Stimulated activated CD4-positive, alpha-beta T cell treated with anti-CD3 and anti-CD28 coated beads, Interleukin-4, amount 100 ng/mL, for 24 hours (primary cell): ENCODE measurements at regions not wholly inside any gene's neighbourhood (a gene's known extent, or its start where the extent isn't known, plus 50 kb on each side); places are given as distances from the start of the nearest gene placed in this dataset.

Experiments
- DNase-seq: peaks from one replicate; pipeline ENCODE4 v3.0.0-alpha.2; 2020

DNA sequence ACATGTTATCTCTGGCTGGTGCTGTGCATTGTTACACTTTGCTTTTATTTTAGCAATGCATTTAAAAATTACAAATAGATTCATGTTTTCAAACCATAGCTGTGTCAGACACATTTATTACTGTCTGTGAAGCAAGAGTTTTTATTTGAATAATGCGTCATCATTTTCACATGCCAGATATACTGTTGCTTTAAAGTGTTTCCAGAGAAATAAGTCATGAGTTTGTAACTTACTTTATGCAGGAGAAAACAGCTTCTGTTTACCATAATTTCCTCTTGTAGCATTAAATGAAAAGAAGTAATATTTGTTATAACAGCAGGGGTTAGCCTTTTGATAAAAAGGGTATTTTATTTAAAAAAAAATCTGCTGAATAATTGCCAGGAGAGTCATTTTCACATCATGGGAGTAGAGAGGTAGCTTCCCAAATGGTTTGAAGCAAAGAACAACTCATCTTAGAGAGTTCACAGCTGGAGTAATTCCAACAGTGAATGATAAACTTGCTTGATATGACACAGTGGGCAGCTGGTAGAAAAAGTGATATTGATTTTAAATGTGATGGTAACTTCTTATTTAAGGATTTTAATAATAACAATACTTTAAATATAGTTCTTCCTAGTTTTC is 1274.5 kb upstream of the CRIM1 start:
- no peak for DNase-seq

DNA sequence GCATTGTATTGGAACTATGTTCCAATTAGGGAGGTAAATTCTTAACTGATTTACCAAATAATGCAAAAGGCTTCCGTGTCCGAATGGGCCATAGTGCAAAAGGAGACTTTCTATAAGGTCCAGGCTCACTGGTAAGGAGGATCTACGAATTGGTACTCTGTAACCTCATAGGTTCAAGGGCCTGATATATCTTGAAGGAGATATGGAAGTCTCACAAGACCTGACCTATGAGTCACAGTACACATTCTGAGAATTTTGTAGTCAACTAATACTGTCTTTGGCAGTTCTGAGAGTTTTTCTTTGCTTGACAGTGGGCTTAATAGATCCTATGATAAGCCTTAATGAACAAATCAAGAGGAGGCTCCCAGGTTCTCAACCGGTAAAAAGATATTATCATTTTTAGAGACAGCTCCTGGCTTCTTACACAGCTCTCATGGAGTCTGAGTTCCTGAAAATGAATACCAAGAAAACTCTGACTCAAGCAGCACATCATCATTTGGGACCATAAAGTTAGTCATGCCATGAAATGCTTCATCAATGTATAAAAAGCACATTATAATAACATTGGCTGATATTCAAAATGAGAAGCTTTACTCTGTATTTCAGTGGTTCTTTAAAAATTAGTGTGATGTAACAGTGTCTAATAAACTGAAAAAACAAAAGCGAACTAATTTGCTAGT is 1275.2 kb upstream of the CRIM1 start:
- no peak for DNase-seq

- DNase-seq, result no peak
Measured at GRCh38 chr2:35067420-35067819, 1288.2 kb upstream of the CRIM1 start.

GRCh38 chr2:35063836-35064235 is 1291.7 kb upstream of the CRIM1 start:
- DNase-seq, result no peak

DNA sequence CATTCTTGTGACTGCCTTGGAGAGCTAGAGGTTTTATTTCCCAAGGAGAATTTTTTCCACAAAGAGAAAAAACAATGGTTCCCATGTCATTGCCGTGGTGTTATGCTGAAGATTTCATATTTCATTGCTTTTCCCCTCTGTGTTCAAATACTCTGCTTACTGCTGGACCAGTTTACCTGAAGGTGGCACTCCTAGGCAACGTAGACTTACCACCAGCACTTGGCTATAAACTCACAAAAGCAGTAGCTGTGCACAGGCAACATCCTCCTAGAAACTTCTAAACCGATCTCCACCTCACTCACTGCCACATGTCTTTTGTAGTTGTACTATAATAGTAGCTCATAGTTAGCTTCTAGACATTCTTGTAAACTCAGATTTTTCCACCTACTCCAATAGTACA is 1319.7 kb upstream of the CRIM1 start:
- DNase-seq, result no peak

- DNase-seq, result no peak
Measured at GRCh38 chr2:35033748-35034147, 1321.8 kb upstream of the CRIM1 start.

DNA sequence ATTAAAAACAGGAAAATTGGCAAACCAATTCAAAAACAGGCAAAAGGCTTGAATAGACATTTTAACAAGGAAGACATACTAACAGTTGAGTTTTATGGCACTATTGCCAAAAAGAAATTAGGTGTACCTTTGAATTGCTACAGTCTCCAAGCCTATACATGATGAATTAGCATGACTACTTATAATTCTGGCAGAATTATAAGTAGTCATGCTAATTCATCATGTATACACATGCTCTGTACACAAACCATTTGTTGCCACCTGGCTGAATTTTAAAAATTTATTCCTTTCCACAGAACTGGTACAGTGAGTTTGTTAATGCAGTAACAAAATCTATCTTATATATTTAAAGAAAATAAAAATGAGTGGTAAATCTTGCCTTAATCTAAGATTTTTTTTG is 1332.0 kb upstream of the CRIM1 start:
- DNase-seq, result no peak

GRCh38 chr2:35000453-35000852 is 1355.1 kb upstream of the CRIM1 start:
- no peak for DNase-seq

GRCh38 chr2:34998741-34999140 is 1356.8 kb upstream of the CRIM1 start:
- no peak for DNase-seq

GRCh38 chr2:34997779-34998178 is 1357.8 kb upstream of the CRIM1 start:
- no peak for DNase-seq

DNA sequence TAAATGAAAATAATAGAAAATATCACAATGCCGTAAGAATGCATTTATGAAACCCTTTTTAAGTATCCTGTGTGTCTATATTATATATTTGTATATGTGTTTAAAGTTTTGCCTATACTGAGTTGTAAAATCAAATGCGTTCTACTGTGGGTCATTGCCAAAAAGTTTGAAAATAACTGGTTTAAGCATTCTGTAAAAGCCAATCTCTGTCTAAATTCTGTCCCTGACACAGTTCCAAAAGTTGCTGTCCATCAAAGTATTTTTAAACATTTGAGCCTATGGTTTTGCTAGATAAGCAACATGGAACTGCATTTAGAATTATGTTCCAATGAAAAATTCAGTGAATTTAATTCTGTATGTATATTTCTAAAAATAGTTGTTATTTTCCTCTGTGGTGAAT is 1360.4 kb upstream of the CRIM1 start:
- DNase-seq, result no peak

- DNase-seq, result no peak
Measured at GRCh38 chr2:34991508-34992274, 1363.9 kb upstream of the CRIM1 start.

DNA sequence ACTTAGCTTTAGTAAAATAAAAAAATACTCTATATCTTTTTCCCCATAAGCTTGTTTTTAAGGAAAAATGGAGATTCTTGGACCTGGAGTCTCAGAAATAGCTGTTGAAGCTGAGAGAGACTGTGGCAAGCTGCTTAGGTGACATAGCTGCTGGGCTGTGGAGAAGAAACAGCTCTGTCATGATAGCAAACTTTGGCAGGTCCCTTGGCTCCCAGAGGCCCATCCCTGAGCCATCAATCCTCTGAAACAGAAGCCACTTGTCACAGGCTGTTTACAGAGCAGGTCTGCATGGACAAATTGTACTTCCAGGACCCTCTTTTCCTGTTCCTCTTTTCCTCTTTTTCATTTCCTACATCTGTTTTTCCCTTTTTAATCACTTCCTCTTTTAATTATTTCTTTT is 1370.1 kb upstream of the CRIM1 start:
- no peak for DNase-seq

DNA sequence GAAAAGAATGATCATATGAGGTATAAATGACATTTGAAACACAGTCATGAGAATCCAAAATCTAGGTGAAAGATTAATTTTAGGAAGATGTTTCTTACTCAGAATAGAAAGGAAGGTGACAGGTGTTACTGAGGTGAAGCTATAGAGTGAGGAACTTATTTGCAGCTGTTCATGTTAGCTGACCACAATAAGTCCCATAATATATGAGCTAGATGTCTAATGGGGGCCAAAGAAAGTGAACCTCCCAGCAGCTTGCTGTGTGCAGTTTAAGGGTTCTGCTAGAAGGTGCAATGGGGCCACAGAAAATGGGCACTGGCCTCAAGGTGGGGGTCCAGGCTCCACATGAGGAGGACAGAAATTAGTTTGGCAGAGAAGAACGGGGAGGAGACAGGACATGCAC is 1374.9 kb upstream of the CRIM1 start:
- no peak for DNase-seq

- no peak for DNase-seq
Measured at GRCh38 chr2:34979148-34979547, 1376.4 kb upstream of the CRIM1 start.

- no peak for DNase-seq
Measured at GRCh38 chr2:34961822-34962221, 1362.7 kb upstream of the FAM98A start.

GRCh38 chr2:34954758-34955157 is 1355.7 kb upstream of the FAM98A start:
- DNase-seq, result no peak

DNA sequence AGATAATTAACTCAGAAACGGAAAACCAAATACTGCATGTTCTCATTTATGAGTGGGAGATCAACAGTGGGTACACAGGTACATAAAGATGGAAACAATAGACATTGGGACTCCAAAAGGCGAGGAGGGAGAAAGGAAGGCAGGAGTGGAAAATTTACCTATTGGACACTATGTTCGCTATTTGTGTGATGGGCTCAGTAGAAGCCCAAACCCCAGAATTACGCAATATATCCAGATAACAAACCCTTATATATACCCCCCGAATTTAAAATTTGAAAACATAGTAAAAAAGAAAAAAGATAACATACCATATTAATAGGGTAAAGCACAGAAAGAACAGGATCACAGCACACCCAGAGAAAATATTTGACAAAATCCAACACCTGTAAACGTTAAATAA is 1351.7 kb upstream of the FAM98A start:
- DNase-seq, result no peak

GRCh38 chr2:34949316-34949715 is 1350.2 kb upstream of the FAM98A start:
- no peak for DNase-seq

DNA sequence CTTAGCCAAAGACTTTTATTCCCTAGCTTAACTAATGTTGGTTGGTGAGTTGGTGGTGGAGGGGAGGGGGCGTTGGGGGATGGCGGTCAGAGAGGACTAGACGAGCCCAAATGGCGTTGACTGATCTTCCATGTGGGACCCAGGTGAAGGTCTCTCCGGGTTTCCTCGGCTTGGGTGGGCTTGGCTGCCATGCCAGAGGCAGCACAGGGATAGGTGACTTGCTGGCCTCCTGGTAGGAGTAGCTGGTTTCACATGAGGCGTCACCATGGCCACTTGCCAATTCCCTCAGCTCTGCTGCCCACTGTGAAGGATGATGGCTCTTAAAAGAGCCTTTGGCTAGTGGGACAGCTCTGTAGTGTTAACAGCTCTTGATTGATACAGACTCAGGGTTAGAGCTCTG is 1337.0 kb upstream of the FAM98A start:
- no peak for DNase-seq

GRCh38 chr2:34912084-34912483 is 1313.0 kb upstream of the FAM98A start:
- DNase-seq, result no peak

DNA sequence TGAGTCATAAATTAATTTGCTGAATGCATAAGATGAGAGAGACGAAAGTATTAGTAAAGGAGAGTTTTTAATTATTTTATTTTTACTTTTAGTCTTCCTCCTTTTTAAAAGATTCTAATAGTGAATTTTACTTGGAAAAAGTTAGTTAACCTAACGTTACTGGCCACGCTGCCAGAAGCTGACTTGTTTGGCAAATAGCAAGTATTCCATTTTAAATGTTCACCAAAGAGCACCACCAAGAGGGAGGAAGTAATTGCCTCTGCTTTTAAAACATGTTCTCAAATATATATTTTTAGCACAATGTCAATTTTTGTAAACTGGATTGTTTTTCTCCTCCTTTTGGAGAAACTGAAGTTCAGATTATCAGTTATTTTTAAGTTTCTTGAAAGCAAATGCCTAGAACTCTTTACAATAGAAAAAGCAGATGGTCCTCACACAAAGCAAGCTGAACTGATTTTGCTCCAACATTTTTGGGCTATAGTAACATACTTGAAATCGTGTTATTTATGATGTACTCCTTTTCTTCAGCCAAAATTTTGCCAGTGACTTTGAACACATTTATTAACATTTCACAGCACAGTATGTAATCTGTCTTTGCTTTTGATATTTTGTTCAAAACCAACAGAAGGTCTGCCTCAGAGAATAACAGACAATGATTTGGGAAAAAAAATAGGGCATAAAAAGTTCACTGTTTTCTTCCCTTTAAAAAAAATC is 1311.0 kb upstream of the FAM98A start:
- no peak for DNase-seq

DNA sequence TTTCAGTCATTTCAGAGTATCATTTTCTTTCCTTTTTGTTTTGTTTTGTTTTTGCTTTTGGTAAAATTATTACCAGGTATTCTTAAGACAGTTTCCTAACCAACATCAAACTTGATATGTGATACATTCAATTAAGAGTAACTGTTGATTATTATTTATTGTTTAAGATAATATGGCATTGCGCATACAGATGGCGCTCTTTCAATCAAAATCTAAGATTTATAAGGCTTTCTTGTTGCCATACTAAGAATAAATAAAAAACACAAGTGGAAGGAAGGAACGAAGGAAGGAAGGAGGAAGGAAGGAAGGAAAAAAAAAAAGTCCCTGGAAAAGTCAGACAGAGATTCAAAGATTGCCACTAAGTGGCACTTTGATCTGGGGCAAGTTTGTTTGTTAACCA is 1308.7 kb upstream of the FAM98A start:
- DNase-seq, result no peak

DNA sequence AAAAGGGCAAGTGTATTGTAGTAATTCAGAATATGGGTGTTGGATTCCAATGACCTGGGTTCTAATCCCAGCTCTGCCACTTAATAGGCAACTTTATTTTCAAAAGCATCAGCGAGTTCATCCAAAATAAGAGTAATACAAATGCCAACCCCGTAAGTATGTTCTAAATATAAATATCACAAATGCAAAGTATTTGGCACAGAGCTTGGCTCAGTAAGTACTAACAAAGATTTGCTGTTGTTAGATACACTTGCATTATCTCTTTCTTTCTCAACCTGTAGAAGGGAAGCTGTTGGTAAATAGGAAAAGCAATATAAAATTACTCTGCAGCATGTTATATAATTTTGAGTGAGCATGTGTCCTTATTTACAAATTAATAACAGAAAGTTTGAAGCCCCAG is 1302.6 kb upstream of the FAM98A start:
- DNase-seq, result no peak
